Activated naive CD8-positive, alpha-beta T cell treated with anti-CD3 and anti-CD28 coated beads, Interleukin-2, amount 50 U/mL, for 16 hours (primary cell): ENCODE measurements at regions not wholly inside any gene's neighbourhood (a gene's known extent, or its start where the extent isn't known, plus 50 kb on each side); places are given as distances from the start of the nearest gene placed in this dataset.

Experiments
- DNase-seq: peaks from one replicate; pipeline ENCODE4 v3.0.0-alpha.2; 2020; ENCODE audit warnings: low read depth, low spot score

DNA sequence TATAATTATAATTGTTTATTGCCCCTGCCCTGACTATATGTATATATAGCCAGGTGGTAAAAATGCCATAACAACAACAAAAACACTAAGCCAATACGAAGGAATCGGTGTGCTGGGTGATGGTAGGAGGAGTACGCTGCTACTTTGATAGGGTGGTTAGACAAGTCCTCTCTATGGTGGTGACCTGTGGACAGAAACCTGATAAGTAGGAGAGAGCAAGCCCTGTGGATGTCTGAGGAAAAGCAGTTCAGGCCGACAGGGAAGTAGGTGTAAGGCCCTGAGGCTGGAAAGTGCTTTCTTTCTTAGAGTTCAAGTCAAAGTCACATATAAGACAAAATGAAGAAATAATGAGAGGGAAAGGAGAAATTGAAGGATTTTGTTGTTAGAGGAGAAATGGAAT lies 823.8 kb upstream of the CELF2 start:
- DNase-seq: no peak

DNA sequence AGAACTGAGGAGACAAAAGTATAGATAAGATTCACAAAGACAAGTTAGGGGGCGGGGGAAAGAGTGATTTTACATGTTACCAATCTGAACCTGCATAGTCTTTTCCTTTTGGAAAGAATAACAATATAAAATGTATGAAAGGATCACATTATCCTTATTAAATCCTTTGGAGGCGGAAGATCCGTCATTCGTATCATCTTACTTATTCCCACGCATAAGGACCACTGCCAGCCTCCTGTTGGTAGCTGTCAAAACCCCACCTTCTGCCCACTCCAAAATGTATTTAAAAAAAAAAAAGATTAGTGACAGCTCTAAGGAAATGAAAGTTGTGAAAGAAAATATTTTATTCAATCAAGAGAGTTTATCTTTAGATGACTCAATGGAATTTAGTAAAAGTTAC lies 821.0 kb upstream of the CELF2 start:
- no peak for DNase-seq

DNA sequence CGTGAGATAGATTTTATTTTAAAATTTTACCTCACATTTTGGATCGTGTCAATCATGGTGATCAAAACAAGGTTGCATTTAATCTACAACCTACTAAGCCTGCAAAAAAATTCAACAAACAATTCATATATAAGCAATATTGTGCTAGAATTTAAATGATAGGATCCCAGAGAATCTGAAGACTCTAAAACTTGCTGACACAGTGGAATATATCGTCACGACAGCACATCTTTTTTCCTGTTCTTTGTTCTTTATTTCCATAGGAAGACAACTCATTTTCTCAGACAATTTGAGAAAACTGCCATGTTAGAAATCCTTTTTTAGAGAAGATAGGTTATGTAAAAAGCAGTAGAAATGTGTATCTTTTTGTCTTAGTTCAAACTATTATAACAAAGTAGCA lies 820.2 kb upstream of the CELF2 start:
- DNase-seq: no peak

DNA sequence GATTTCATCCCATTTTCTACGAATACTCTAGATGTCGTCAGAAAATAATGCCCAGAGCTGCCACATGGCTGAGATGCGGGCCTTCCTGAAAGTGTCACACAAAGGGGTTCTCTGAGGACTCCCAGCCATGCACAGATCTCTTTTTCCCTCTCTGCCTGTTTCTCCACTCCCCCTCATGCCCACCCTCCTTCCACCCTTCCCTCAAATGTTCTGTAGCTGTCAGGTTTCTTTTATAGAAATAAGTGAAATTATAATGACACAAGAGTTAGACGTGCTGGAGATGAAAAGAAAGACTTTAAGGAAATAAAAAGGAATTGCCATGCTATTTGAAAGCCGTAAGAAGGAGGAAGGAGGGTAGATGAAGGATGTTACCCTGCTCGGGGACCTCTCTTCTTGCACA lies 819.3 kb upstream of the CELF2 start:
- no peak for DNase-seq

DNA sequence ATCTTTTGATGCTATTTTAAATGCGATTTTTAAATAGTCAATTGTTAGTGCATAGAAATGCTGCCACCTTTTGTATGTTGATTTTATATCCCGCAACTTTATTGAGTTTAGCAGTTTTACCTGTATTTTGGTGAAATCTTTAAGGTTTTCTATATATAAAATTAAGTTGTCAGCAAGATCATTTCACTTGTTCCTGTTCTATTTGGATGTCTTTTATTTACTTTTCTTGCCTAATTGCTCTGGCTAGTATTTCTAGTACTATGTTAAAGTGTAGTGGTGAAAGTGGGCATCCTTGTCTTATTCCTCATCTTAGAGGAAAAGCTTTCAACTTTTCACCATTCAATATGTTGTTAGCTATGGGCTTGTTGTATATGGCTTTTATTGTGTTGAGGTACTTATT lies 813.3 kb upstream of the CELF2 start:
- DNase-seq: no peak

DNA sequence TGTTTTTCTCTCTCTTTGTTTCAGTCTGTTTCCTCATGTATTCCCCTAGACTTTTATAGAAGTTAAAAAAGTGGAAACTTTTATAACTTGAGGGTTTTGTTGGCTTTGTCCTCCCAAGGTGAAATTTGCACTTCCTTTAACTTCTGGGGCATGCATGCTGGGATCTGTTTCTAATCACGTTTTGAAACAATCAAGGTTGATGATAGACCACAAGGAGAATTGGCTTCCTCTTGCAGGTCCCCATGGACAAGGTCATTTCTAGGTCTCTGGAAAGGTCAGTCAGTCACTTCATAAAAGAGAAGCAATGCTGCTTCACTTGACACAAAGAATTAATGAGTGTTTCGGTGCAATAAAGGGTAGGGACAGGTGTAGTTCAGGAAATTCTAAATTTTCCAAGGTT lies 811.8 kb upstream of the CELF2 start:
- DNase-seq: no peak

DNA sequence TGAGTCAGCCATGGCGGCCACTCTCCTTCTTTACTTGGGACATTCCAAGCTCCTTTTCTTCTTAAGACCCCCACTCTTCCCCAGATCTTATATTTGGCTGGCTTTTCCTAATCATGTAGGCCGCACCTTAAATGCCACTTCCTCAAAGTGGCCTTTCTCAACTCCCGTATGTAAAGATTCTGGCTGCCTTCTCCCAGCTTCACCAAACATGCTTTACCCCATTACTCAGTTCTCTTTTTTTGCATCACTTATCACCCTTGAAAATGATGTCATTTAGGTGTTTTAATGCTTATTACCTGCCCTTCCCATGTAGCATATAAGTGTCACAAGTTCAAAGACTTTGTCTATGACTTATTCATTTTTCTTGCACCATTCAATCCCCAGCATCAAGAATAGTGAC lies 810.1 kb upstream of the CELF2 start:
- no peak for DNase-seq

DNA sequence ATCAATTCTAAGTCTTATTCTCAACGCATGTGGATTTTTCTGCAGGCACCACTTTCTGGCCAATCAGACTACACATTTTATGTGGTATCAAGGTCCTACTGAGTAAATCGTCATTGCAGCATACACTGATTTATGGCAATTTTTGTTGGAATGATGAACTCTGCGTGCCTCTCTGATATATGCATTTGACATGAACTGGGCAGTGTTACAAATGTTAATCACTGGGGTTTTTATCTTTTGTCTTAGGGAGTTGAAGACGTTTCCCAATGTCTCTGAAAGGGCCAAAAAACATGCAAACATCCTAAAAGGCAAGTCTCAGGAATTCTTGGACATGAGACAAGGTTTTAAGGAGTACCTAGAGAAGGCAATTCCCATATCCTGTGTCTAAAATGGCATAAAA lies 809.5 kb upstream of the CELF2 start:
- DNase-seq: no peak

DNA sequence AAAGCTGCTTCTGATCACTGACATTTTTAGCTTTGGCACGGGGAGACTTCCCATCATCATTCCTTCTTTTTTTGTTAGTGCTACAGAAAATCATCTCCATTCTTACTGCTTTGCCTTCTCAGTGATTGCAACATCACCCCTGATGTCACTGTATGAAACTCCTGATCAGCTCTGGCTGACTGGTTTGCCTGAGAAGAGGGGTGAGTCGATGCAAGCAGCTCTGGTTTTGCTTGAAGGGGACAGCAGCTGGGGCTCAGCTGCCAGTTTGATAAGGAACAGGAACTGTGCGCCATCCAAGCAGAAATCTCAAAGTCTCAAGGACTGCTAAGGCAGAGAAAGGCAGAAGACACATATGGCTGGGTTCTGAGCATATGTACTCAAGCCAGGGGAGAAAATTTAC lies 808.5 kb upstream of the CELF2 start:
- DNase-seq: no peak

DNA sequence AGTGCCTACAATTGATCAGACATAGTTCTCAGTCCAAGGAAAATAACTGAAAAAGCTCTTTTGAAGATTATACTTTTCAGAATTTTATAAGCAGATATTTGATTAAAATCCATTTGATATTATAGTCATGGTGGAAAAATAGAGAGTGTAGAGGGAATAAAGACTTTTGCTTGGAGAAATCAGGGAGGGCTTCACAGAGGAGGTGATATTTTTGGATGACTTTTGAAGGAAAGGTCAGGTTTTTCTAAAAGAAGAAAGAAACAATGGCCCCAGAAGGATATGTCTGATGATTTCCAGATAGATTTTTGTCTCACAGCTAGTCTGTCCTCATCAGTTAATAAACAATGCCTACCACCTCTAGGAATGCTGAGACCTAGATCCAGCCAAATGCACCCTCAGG lies 806.3 kb upstream of the CELF2 start:
- no peak for DNase-seq

DNA sequence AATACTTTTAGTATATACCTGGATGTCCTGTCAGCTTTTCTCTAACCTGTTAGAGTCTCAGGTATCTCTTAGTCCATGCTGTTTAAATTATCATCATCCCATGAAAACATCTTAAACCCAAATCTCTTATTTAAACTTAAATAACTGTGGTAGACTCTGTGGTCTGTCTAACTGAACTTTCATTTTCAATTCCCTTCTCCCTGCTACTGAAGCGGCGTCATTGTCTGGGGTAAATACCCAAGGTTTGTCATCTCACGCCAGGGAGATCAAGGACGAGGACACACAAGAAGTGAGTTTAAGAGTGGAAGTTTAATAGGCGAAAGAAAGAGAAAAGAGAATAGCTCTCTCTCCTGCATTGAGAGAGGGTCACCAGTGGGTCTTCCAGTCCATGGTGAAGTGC lies 804.4 kb upstream of the CELF2 start:
- no peak for DNase-seq

DNA sequence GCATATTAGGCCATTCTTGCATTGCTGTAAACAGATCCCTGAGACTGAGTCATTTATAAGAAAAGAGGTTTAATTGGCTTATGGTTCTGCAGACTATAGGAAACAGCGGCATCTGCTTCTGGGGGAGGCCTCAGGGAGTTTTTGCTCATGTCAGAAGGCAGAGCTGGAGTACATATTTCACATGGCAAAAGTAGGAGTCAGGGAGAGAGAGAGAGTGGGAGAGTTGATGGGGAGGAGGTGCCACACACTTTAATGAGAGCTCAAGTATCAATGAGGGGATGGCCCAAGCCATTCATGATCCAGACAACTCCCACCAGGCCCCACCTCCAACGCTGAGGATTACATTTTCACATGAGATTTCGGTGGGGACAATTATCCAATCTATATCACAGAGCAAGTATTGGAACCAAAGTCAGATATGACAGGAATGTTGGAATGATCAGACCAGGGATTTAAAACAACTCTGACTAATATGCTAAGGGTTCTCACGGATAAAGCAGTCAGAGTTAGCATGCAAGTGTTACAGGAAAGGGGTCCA lies 795.3 kb upstream of the CELF2 start:
- no peak for DNase-seq

DNA sequence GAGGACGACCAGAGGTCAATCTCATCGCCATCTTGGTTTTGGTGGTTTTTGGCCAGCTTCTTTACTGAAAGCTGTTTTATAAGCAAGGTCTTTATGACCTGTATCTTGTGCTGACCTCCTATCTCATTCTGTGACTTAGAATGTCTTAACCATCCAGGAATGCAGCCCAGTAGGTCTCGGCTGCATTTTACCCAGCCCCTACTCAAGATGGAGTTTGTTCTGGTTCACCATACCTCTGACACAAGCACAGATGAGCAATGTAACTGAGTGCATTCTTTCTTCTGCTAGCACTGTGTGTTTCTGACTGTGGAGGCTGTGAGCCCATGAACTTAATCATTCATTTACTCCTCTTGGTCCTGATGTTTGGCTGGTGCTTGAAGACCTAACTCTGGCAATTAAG lies 794.5 kb upstream of the CELF2 start:
- no peak for DNase-seq

DNA sequence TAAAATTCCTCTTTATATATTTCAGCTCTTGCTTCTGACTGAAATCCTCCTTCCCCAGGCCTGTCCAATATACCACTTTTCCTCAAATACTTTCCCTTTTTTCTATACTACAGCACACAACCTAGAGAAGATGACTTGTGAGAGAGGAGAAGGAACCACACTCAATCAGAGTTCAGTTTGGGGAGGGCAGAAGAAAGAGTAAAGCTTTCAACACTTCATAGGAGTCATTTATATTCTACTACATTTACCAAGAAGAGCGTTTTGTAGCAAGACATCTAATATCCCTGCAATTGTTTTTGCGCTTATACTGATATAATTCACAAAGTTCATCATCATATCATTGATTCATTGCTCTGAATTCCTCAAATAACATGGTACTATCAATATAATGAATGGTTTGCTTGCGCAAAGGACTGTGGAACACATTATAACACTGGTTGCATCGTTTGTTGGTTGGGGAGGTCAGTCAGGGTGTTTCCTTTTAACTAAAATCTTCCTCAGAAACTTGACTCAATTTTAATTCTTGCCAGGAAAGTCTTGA lies 792.5 kb upstream of the CELF2 start:
- DNase-seq: no peak

DNA sequence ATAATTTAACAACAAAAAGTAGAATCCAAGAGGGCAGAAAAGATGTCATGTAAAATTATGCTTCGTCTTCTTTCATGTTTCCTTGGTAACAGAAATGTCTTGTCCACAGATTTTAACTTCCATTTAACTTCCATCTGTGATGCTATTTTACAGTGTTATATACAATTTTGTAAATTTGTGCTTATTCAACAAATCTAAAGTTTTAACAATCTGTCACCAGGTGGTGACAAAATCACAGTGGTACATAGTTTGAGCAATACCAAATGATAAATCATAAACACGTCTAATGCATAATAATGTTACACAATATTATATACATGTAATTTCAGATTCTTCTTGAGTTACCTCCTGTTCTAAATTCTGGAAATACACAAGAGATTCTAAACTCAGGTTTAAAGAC lies 784.4 kb upstream of the CELF2 start:
- no peak for DNase-seq

DNA sequence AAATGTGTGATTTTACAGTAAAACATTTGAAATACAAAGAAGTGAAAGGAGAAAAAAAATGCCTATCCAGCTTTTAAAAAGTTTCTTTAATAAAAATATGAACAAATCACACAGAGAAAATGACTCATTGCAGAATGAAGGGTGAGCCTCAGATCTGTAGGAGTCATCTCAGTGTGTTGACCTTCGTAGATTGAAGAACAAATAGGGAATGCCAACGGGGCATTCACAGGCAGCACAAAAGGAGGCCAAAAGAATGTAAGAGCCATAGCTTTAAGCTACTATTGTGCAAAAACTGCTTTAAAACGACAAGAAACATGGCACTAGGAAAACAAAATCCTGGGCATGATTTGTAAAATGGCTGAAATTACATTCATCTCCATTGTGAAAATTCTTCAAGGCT lies 782.7 kb upstream of the CELF2 start:
- no peak for DNase-seq

DNA sequence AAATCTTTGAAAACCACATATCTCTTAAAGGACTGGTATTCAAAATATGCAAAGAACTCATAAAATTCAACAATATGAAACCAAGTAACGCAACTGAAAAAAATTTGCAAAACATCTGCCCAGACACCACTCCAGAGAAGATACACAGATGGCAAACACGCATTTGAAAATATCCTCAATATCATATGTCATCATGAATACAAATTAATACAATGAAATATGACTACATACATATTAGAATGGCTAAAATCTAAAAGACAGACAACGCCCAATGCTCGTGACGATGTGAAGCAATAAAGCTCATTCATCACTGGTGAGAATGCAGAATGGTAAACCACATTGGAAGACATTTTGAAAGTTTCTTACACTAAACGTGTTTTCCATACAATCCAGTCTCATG lies 770.1 kb upstream of the CELF2 start:
- DNase-seq: no peak

DNA sequence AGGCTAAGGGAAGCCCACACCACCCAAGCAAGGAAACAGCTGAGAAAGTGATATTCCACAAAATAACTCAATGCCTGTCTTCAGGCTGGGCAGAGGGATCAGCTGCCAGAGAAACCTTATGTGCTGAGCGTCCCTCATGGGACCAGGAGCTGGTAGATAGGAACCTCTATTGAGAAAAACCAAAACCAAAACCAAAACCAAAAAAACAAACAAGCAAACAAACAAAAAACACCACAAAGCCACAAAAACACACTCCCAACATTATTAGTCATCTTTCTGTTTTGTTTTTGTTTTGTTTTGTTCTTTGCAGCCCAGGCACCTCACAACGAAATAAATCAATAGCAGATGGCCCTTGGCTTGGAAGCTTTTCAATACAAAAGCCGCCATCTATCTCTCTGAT lies 760.8 kb upstream of the CELF2 start:
- no peak for DNase-seq

DNA sequence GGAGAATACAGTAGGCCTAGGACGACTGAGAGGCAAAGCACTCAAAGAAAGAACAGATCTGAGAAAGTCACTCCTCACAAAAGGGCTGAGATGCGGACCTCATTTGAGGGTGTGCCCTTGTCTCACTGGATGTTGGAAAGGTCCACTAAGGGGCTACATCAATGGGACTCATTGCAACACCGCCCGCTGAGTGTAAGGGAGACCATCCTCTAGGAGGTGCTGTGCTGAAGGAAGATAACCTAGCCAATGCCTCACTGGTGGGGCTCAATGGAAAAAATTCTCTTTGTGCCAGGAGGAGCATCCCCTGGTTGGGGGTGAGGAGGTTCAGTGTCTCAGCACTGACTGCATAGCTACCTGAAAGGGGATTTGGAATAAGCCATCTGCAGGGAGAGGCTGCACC lies 758.7 kb upstream of the CELF2 start:
- DNase-seq: no peak

DNA sequence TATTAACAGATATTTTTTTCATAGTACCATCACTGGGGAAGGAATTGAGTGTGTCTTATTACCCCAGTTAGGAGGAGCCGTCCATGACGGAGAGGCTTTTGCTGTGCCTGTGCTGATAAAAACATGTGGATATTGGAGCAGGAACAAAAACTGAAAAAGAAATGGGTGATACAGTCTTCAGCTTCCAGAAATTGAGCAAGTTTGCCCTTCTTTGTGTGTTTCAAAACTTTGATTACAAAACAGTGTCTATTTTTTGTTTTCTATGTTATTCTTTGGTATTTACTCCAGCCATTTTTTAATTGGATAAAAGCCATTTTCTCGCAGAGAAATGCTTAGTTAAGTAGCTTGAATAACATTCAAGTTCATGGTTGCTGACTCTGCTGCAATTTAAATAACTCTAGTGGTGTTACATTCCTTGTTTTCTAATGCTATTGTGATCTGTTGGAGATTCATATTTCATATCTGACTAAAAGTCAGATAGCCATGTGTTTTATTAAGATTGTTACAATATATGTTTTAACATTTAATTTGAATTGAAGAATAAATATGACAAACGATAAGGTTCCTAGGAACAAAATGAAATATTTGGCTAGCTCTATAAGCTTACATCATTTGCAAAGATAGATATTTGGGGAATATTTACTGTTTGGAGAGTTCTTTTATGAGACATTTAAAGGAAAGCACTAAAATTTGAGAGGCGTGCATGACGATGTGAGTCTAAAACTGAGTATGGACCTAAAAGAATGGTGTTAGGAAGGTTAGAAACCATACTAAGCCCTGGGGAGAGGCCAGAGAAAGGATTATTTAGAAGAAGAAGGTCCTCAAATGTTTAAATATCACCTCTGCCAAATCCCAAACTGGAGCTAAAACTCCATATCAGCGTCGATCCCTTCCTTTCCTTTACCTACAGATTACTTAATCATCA lies 747.3 kb upstream of the CELF2 start:
- DNase-seq: no peak

DNA sequence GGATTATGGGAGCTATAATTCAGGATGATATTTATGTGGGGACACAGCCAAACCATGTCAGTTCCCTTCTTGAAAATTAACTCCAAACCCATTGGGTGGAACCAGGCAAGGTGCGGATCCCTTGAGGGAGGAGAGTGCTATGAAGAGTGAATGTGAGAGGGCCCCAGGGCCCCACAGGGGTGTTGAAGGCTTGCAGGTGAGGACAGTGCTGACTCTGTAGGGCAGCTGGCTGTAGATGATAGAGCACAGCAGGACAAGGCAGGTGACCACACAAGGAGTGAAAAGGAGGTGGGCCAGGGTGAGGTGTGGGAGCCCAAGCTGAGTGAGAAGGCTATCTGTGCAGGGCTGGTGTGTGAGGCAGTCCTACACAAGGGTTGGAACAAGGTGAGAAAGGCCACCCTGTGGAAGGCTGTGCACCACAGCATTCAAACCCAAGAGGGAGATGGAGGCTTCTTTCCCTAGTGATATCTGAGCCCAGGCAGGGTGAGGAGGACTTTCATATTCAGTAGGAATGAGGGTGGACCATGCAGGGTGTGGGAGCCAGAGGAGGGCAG lies 746.0 kb upstream of the CELF2 start:
- DNase-seq: no peak

DNA sequence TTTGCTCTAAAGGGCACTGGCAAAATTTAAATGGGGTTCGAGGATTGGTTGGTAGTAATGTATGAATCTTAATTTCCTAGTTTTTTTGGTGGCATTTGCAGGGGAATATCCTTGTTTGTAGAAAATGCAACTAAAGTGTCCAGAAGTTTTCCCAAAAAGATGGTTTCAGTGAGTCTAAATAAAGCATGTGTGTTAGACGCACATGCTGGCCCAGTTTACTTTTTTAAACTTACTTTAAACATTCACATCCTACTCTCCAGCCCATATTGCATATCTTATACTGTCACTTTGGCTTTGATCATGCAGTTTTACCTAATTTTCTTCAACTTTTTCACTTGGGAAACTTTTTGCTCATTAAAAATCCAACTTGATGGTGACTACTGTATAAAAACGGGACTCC lies 744.0 kb upstream of the CELF2 start:
- DNase-seq: no peak

DNA sequence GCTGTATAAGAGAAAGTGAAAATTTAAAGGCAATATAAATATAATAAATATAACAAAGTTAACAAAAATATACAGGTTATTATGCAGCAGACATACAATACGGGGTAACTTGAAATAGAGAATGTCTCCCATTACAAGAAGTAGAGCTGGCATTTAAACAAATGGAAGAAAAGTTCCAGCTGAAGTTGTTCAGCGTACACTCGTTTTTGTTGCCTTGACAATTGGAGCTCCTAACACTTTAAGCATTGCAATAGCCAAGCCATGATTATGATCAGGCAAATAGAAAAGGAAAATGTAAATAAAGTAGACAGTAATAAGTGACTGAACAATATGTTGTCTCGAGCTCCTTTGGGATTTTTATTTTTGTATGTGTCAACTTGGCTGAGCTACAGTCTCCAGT lies 737.8 kb upstream of the CELF2 start:
- DNase-seq: no peak
